BLaER1 (cell line): ENCODE measurements at regions not wholly inside any gene's neighbourhood (a gene's known extent, or its start where the extent isn't known, plus 50 kb on each side); places are given as distances from the start of the nearest gene placed in this dataset.

Experiments used
- H3K27ac ChIP-seq: shearing (Covaris generic); formaldehyde crosslinking; 2 replicates; pipeline ENCODE4 v1.8.1; 2022
- H3K27me3 ChIP-seq: shearing (Covaris generic); formaldehyde crosslinking; 2 replicates; pipeline ENCODE4 v1.8.1; 2022
- H3K36me3 ChIP-seq: shearing (Covaris generic); formaldehyde crosslinking; 2 replicates; pipeline ENCODE4 v1.8.1; 2022
- H3K4me1 ChIP-seq: shearing (Covaris generic); formaldehyde crosslinking; 2 replicates; pipeline ENCODE4 v1.8.1; 2022
- H3K4me2 ChIP-seq: shearing (Covaris generic); formaldehyde crosslinking; 2 replicates; pipeline ENCODE4 v1.8.1; 2022
- H3K4me3 ChIP-seq: shearing (Covaris generic); formaldehyde crosslinking; 2 replicates; pipeline ENCODE4 v1.8.1; 2022
- H3K9ac ChIP-seq: shearing (Covaris generic); formaldehyde crosslinking; 2 replicates; pipeline ENCODE4 v1.8.1; 2022
- H3K9me3 ChIP-seq: shearing (Covaris generic); formaldehyde crosslinking; 2 replicates; pipeline ENCODE4 v1.8.1; 2022
- H4K20me1 ChIP-seq: shearing (Covaris generic); formaldehyde crosslinking; 2 replicates; pipeline ENCODE4 v1.8.1; 2022
- Cebpa-rat ChIP-seq: shearing (Covaris generic); IDR thresholded peaks from 2 replicates; pipeline ENCODE4 v1.8.1; 2022

GRCh38 chr2:120526997-120527945 is 181.3 kb downstream of the INHBB start:
- Histone ChIP-seq H4K20me1 (no peaks in the 10 kb centered on the region), H3K36me3 (no peaks in the 10 kb centered on the region), H3K9ac (no peak overlapping the region), H3K4me3 (no peak overlapping the region), H3K4me1 (peaks cover 22% of the 10 kb centered on the region), H3K27me3 (no peaks in the 10 kb centered on the region), H3K9me3 (peaks cover 28% of the 10 kb centered on the region), H3K27ac (no peak overlapping the region), H3K4me2 (no peak overlapping the region)
- no peak for TF ChIP-seq Cebpa-rat

- no peak for TF ChIP-seq Cebpa-rat
- H3K4me1 ChIP-seq: peaks cover 22% of the 10 kb centered on the region
- no peak overlapping the region for H3K4me3 ChIP-seq
- H3K27ac ChIP-seq: no peak overlapping the region
- peaks cover 29% of the 10 kb centered on the region for H3K9me3 ChIP-seq
- H3K36me3 ChIP-seq: no peaks in the 10 kb centered on the region
- no peaks in the 10 kb centered on the region for H3K27me3 ChIP-seq
- no peaks in the 10 kb centered on the region for H4K20me1 ChIP-seq
- no peak overlapping the region for H3K9ac ChIP-seq
- peak overlapping the region; percentile 14; the same call in 1 of the 2 replicates for H3K4me2 ChIP-seq
Measured at GRCh38 chr2:120528051-120528692, 182.2 kb downstream of the INHBB start.

GRCh38 chr2:120528693-120529076 is 182.7 kb downstream of the INHBB start:
- H4K20me1 ChIP-seq: no peaks in the 10 kb centered on the region
- H3K4me1 ChIP-seq: peaks cover 22% of the 10 kb centered on the region
- H3K4me2 ChIP-seq: no peak overlapping the region; the same call in 1 of the 2 replicates
- TF ChIP-seq Cebpa-rat: no peak
- no peak overlapping the region for H3K9ac ChIP-seq
- no peak overlapping the region for H3K4me3 ChIP-seq
- H3K9me3 ChIP-seq: peaks cover 29% of the 10 kb centered on the region
- no peaks in the 10 kb centered on the region for H3K36me3 ChIP-seq
- H3K27me3 ChIP-seq: no peaks in the 10 kb centered on the region
- H3K27ac ChIP-seq: no peak overlapping the region

GRCh38 chr2:120530781-120531180 is 184.8 kb downstream of the INHBB start:
- Histone ChIP-seq H3K27ac (no peak overlapping the region), H3K9me3 (peaks cover 29% of the 10 kb centered on the region), H3K4me3 (no peak overlapping the region), H3K9ac (no peak overlapping the region), H3K36me3 (no peaks in the 10 kb centered on the region), H3K4me2 (no peak overlapping the region), H3K27me3 (no peaks in the 10 kb centered on the region), H4K20me1 (no peaks in the 10 kb centered on the region), H3K4me1 (peaks cover 19% of the 10 kb centered on the region)
- no peak for TF ChIP-seq Cebpa-rat

GRCh38 chr2:120531365-120531764 is 185.4 kb downstream of the INHBB start:
- Histone ChIP-seq H3K4me3 (no peak overlapping the region), H3K9me3 (peaks cover 29% of the 10 kb centered on the region), H3K27me3 (no peaks in the 10 kb centered on the region), H4K20me1 (no peaks in the 10 kb centered on the region), H3K9ac (no peak overlapping the region), H3K36me3 (no peaks in the 10 kb centered on the region), H3K27ac (no peak overlapping the region), H3K4me2 (no peak overlapping the region), H3K4me1 (peaks cover 14% of the 10 kb centered on the region)
- no peak for TF ChIP-seq Cebpa-rat

GRCh38 chr2:120531863-120532600 is 186.1 kb downstream of the INHBB start:
- no peak overlapping the region for H3K27ac ChIP-seq
- no peak overlapping the region for H3K4me3 ChIP-seq
- no peaks in the 10 kb centered on the region for H3K36me3 ChIP-seq
- H3K9me3 ChIP-seq: peaks cover 29% of the 10 kb centered on the region
- no peaks in the 10 kb centered on the region for H3K27me3 ChIP-seq
- H3K4me1 ChIP-seq: peaks cover 14% of the 10 kb centered on the region
- no peak overlapping the region for H3K4me2 ChIP-seq
- H4K20me1 ChIP-seq: no peaks in the 10 kb centered on the region
- TF ChIP-seq Cebpa-rat: no peak
- no peak overlapping the region for H3K9ac ChIP-seq

- H4K20me1 ChIP-seq: no peaks in the 10 kb centered on the region
- no peak overlapping the region for H3K9ac ChIP-seq
- H3K4me3 ChIP-seq: no peak overlapping the region
- H3K4me2 ChIP-seq: no peak overlapping the region
- H3K27me3 ChIP-seq: no peaks in the 10 kb centered on the region
- peaks cover 29% of the 10 kb centered on the region for H3K9me3 ChIP-seq
- H3K27ac ChIP-seq: no peak overlapping the region
- peaks cover 8% of the 10 kb centered on the region for H3K4me1 ChIP-seq
- H3K36me3 ChIP-seq: no peaks in the 10 kb centered on the region
- no peak for TF ChIP-seq Cebpa-rat
Measured at GRCh38 chr2:120533625-120534024, 187.7 kb downstream of the INHBB start.

GRCh38 chr2:120534457-120534856 is 188.5 kb downstream of the INHBB start:
- no peaks in the 10 kb centered on the region for H3K27me3 ChIP-seq
- no peaks in the 10 kb centered on the region for H4K20me1 ChIP-seq
- H3K4me1 ChIP-seq: peaks cover 7% of the 10 kb centered on the region; the same call in 1 of the 2 replicates
- no peak overlapping the region for H3K9ac ChIP-seq
- H3K27ac ChIP-seq: no peak overlapping the region
- H3K4me2 ChIP-seq: no peak overlapping the region
- no peak for TF ChIP-seq Cebpa-rat
- H3K36me3 ChIP-seq: no peaks in the 10 kb centered on the region
- H3K9me3 ChIP-seq: peaks cover 29% of the 10 kb centered on the region
- no peak overlapping the region for H3K4me3 ChIP-seq

GRCh38 chr2:120535081-120535480 is 189.1 kb downstream of the INHBB start:
- H3K27ac ChIP-seq: no peak overlapping the region
- no peak overlapping the region for H3K9ac ChIP-seq
- no peak overlapping the region for H3K4me3 ChIP-seq
- peaks cover 23% of the 10 kb centered on the region for H3K9me3 ChIP-seq
- H4K20me1 ChIP-seq: no peaks in the 10 kb centered on the region
- H3K4me2 ChIP-seq: no peak overlapping the region
- no peaks in the 10 kb centered on the region for H3K27me3 ChIP-seq
- peaks cover 9% of the 10 kb centered on the region for H3K4me1 ChIP-seq
- TF ChIP-seq Cebpa-rat: no peak
- no peaks in the 10 kb centered on the region for H3K36me3 ChIP-seq
